ENCODE measurements at regions not wholly inside any gene's neighbourhood (a gene's known extent, or its start where the extent isn't known, plus 50 kb on each side); places are given as distances from the start of the nearest gene placed in this dataset.

- H3K4me3 ChIP-seq (ENCODE audit: low read length) = no peak overlapping the region
- no peak for DNase-seq (ENCODE audit: low read depth)
- no peak for TF ChIP-seq CTCF (conservative IDR thresholded peaks at IDR 0.05; ENCODE audit: low read depth, low read length)
Observed at GRCh38 chr3:117809186-117810081, 1099.9 kb downstream of the TUSC7 start.

- TF ChIP-seq CTCF (conservative IDR thresholded peaks at IDR 0.05; ENCODE audit: low read depth, low read length) = no peak
- DNase-seq (ENCODE audit: low read depth) = peak; percentile 48
- H3K4me3 ChIP-seq (ENCODE audit: low read length) = no peak overlapping the region
Observed at GRCh38 chr3:117811786-117812185, 1102.2 kb downstream of the TUSC7 start.

- no peak overlapping the region for H3K4me3 ChIP-seq (ENCODE audit: low read length)
- DNase-seq (ENCODE audit: low read depth) = no peak
- TF ChIP-seq CTCF (conservative IDR thresholded peaks at IDR 0.05; ENCODE audit: low read depth, low read length) = no peak
Observed at GRCh38 chr3:117814975-117815374, 1105.4 kb downstream of the TUSC7 start.

- no peak for TF ChIP-seq CTCF (conservative IDR thresholded peaks at IDR 0.05; ENCODE audit: low read depth, low read length)
- H3K4me3 ChIP-seq (ENCODE audit: low read length) = no peak overlapping the region
- DNase-seq (ENCODE audit: low read depth) = no peak
Observed at GRCh38 chr3:117817103-117817502, 1107.5 kb downstream of the TUSC7 start.

GRCh38 chr3:117818592-117818991 is 1109.0 kb downstream of the TUSC7 start:
- TF ChIP-seq CTCF (conservative IDR thresholded peaks at IDR 0.05; ENCODE audit: low read depth, low read length) = no peak
- no peak overlapping the region for H3K4me3 ChIP-seq (ENCODE audit: low read length)
- DNase-seq (ENCODE audit: low read depth) = no peak

GRCh38 chr3:117820658-117821299 is 1111.2 kb downstream of the TUSC7 start:
- peak; percentile 73 for DNase-seq (ENCODE audit: low read depth)
- H3K4me3 ChIP-seq (ENCODE audit: low read length) = no peak overlapping the region
- TF ChIP-seq CTCF (conservative IDR thresholded peaks at IDR 0.05; ENCODE audit: low read depth, low read length) = no peak
